ENCODE measurements at regions not wholly inside any gene's neighbourhood (a gene's known extent, or its start where the extent isn't known, plus 50 kb on each side); places are given as distances from the start of the nearest gene placed in this dataset.

- TF ChIP-seq CTCF (IDR thresholded peaks at IDR 0.05) (no peak), POLR2A (IDR thresholded peaks at IDR 0.05) (no peak)
Measured at GRCh38 chr1:106912131-106912530, 144.3 kb upstream of the PRMT6 start.

All from testis (tissue), 2 donors.